Fibroblast of lung (primary cell): ENCODE measurements at regions not wholly inside any gene's neighbourhood (a gene's known extent, or its start where the extent isn't known, plus 50 kb on each side); places are given as distances from the start of the nearest gene placed in this dataset.

Source experiments
- EZH2 ChIP-seq: IDR thresholded peaks from 2 replicates; pipeline ENCODE4 v1.5.1; 2012; ENCODE audit warnings: low read length, control low read depth, mild to moderate bottlenecking; ENCODE audit errors: missing control alignments
- TF ChIP-seq, protein P1 (sequence below), 2 donors: IDR thresholded peaks in 1 of 2; conservative IDR thresholded peaks in 1 of 2; 1 replicate in 1 of 2; 2 replicates in 1 of 2; pipeline ENCODE4 v1.5.1; 2011 to 2012; ENCODE audit warnings: low read length in 2 of 2, control low read depth in 1 of 2, inconsistent platforms in 1 of 2, low read depth in 1 of 2, mild to moderate bottlenecking in 1 of 2

GRCh38 chr4:11313157-11313943 is 115.3 kb downstream of the HS3ST1 start:
- TF ChIP-seq, protein P1, sequence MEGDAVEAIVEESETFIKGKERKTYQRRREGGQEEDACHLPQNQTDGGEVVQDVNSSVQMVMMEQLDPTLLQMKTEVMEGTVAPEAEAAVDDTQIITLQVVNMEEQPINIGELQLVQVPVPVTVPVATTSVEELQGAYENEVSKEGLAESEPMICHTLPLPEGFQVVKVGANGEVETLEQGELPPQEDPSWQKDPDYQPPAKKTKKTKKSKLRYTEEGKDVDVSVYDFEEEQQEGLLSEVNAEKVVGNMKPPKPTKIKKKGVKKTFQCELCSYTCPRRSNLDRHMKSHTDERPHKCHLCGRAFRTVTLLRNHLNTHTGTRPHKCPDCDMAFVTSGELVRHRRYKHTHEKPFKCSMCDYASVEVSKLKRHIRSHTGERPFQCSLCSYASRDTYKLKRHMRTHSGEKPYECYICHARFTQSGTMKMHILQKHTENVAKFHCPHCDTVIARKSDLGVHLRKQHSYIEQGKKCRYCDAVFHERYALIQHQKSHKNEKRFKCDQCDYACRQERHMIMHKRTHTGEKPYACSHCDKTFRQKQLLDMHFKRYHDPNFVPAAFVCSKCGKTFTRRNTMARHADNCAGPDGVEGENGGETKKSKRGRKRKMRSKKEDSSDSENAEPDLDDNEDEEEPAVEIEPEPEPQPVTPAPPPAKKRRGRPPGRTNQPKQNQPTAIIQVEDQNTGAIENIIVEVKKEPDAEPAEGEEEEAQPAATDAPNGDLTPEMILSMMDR (conservative IDR thresholded peaks at IDR 0.05 in 1 of 2, IDR thresholded peaks at IDR 0.05 in 1 of 2; ENCODE audit: low read depth in 1 of 2, low read length in 2 of 2) = no peak
- TF ChIP-seq EZH2 = no peak
